Upper lobe of right lung (tissue), 1 donor: ENCODE measurements at regions not wholly inside any gene's neighbourhood (a gene's known extent, or its start where the extent isn't known, plus 50 kb on each side); places are given as distances from the start of the nearest gene placed in this dataset.

Source experiments
- ATAC-seq: fragments of 200-7000 bp; cut with Tn5 transposase; one replicate; pipeline ENCODE4 v1.9.1; 2020; ENCODE audit warnings: mild to moderate bottlenecking, moderate library complexity
- DNase-seq: peaks from one replicate; pipeline ENCODE4 v3.0.0-alpha.2; 2020
- H3K27ac ChIP-seq: fragments of 200-600 bp; one replicate; pipeline ENCODE4 v1.8.0; 2022
- H3K27me3 ChIP-seq: fragments of 200-600 bp; one replicate; pipeline ENCODE4 v1.8.0; 2022; ENCODE audit warnings: mild to moderate bottlenecking
- H3K36me3 ChIP-seq: fragments of 200-600 bp; one replicate; pipeline ENCODE4 v1.8.0; 2022
- H3K4me1 ChIP-seq: fragments of 200-600 bp; one replicate; pipeline ENCODE4 v1.8.0; 2022
- H3K4me3 ChIP-seq: fragments of 200-600 bp; one replicate; pipeline ENCODE4 v1.8.0; 2022; ENCODE audit warnings: mild to moderate bottlenecking
- H3K9me3 ChIP-seq: fragments of 200-600 bp; one replicate; pipeline ENCODE4 v1.8.0; 2022
- CTCF ChIP-seq: fragments of 200-600 bp; IDR thresholded peaks from one replicate; pipeline ENCODE4 v1.8.0; 2022; ENCODE audit warnings: antibody characterized with exemption
- intact Hi-C: fragments of 100-400 bp; cut with DNase I; formaldehyde crosslinking; loops from one replicate; pipeline ENCODE4 v1.11.0; 2022
- donor health status: DM: no; HTN: yes; CAD: no; lungs with severe emphysema.

GRCh38 chr6:744666-745353 lies 51.9 kb upstream of the EXOC2 start:
- no peaks in the 10 kb centered on the region for H3K36me3 ChIP-seq
- H3K27me3 ChIP-seq, result no peaks in the 10 kb centered on the region
- intact Hi-C loops, result no loop called here

GRCh38 chr6:743320-744096 lies 50.6 kb upstream of the EXOC2 start:
- Histone ChIP-seq H3K4me1 (no peaks in the 10 kb centered on the region), H3K4me3 (no peak overlapping the region), H3K27me3 (peaks cover 4% of the 10 kb centered on the region), H3K36me3 (no peaks in the 10 kb centered on the region), H3K9me3 (no peaks in the 10 kb centered on the region), H3K27ac (no peak overlapping the region)
- intact Hi-C loops, result no loop called here
- ATAC-seq, result no peak
- no peak for TF ChIP-seq CTCF
- no peak for DNase-seq

More at GRCh38 chr6:744666-745353, 51.9 kb upstream of the EXOC2 start:
- Histone ChIP-seq H3K9me3 (no peaks in the 10 kb centered on the region), H3K27ac (no peak overlapping the region), H3K4me1 (no peaks in the 10 kb centered on the region), H3K4me3 (no peak overlapping the region)
- DNase-seq, result no peak
- ATAC-seq, result no peak
- no peak for TF ChIP-seq CTCF
